PC-3 (cell line): ENCODE measurements at regions not wholly inside any gene's neighbourhood (a gene's known extent, or its start where the extent isn't known, plus 50 kb on each side); places are given as distances from the start of the nearest gene placed in this dataset.

Experiments
- ATAC-seq: fragments of 200-7000 bp; cut with Tn5 transposase; 2 replicates; pipeline ENCODE4 v1.9.1; 2020; ENCODE audit warnings: mild to moderate bottlenecking, moderate library complexity
- BruUV-seq: library from RNA; stranded (reverse); fragments of 400-500 nt; replicated peaks from 2 replicates; lab custom pipeline; 2021; lab: Mats Ljungman, UMichigan
- CTCF ChIA-PET: fragments of 300-600 bp; sonication (Branson Sonifier 250); formaldehyde crosslinking; loops from one replicate; lab custom pipeline; 2022; ENCODE audit warnings: antibody characterized with exemption; lab: Charles Lee
- POLR2A ChIA-PET: fragments of 300-600 bp; sonication (Branson Sonifier 250); formaldehyde crosslinking; loops from one replicate; lab custom pipeline; 2022; ENCODE audit warnings: antibody characterized with exemption; ENCODE audit not compliant: unreplicated experiment; lab: Charles Lee
- DNase-seq: peaks from one replicate; pipeline ENCODE4 v3.0.0-alpha.2; 2015
- H2AFZ ChIP-seq: fragments of 300-600 bp; sonication (generic); 2 replicates; pipeline ENCODE4 v1.6.0; 2016; ENCODE audit warnings: antibody characterized with exemption, low read length
- H3F3A ChIP-seq: fragments of 300-600 bp; sonication (generic); one replicate; pipeline ENCODE4 v1.6.0; 2017; ENCODE audit warnings: antibody characterized with exemption, low read length, control low read depth, mild to moderate bottlenecking; ENCODE audit not compliant: unreplicated experiment
- H3K27ac ChIP-seq: fragments of 300-600 bp; sonication (generic); 2 replicates; pipeline ENCODE4 v1.5.1; 2016; ENCODE audit warnings: mild to moderate bottlenecking, low read length
- H3K27me3 ChIP-seq: fragments of 300-600 bp; sonication (generic); 2 replicates; pipeline ENCODE4 v1.6.1; 2016; ENCODE audit warnings: low read length, mixed read lengths
- H3K36me3 ChIP-seq: fragments of 300-600 bp; sonication (generic); 2 replicates; pipeline ENCODE4 v1.6.1; 2016; ENCODE audit warnings: low read depth, mixed run types, low read length, mixed read lengths
- H3K4me1 ChIP-seq: fragments of 300-600 bp; sonication (generic); 2 replicates; pipeline ENCODE4 v1.5.1; 2016; ENCODE audit warnings: low read length; ENCODE audit not compliant: insufficient read depth
- H3K4me2 ChIP-seq: fragments of 300-600 bp; sonication (generic); 2 replicates; pipeline ENCODE4 v1.6.0; 2016; ENCODE audit warnings: low read length
- H3K4me3 ChIP-seq: fragments of 300-600 bp; sonication (generic); 2 replicates; pipeline ENCODE4 v1.5.1; 2016; ENCODE audit warnings: mild to moderate bottlenecking, low read length, mixed read lengths
- H3K79me2 ChIP-seq: fragments of 300-600 bp; sonication (generic); 2 replicates; pipeline ENCODE4 v1.6.1; 2017; ENCODE audit warnings: low read length, mixed read lengths
- H3K9ac ChIP-seq: fragments of 300-600 bp; sonication (generic); 2 replicates; pipeline ENCODE4 v1.6.0; 2016; ENCODE audit warnings: mild to moderate bottlenecking, low read length
- H3K9me2 ChIP-seq: fragments of 300-600 bp; sonication (generic); replicated peaks from 2 replicates; pipeline ENCODE4 v1.6.1; 2016; ENCODE audit warnings: mixed run types, low read length, mixed read lengths
- H3K9me3 ChIP-seq: fragments of 300-600 bp; sonication (generic); 2 replicates; pipeline ENCODE4 v1.6.1; 2016; ENCODE audit warnings: low read length, mixed read lengths
- H4K20me1 ChIP-seq: fragments of 300-600 bp; sonication (generic); 2 replicates; pipeline ENCODE4 v1.6.1; 2016; ENCODE audit warnings: low read length, mixed read lengths
- EZH2 ChIP-seq: fragments of 300-600 bp; sonication (generic); IDR thresholded peaks from one replicate; pipeline ENCODE4 v1.6.1; 2017; ENCODE audit warnings: antibody characterized with exemption, mild to moderate bottlenecking, low read length; ENCODE audit not compliant: unreplicated experiment
- EZH2phosphoT487 ChIP-seq: fragments of 300-600 bp; sonication (generic); IDR thresholded peaks from 2 replicates; pipeline ENCODE4 v1.6.1; 2018; ENCODE audit warnings: mild to moderate bottlenecking, antibody characterized with exemption, low read length, borderline replicate concordance
- intact Hi-C: fragments of 100-400 bp; cut with micrococcal nuclease; formaldehyde crosslinking; loops from 2 replicates; pipeline ENCODE4 v1.9.0; 2023
- TF ChIP-seq, protein P1 (sequence below): fragments of 300-600 bp; sonication (generic); conservative IDR thresholded peaks from 2 replicates; pipeline ENCODE4 v1.5.1; 2017; ENCODE audit warnings: antibody characterized with exemption, low read depth, mild to moderate bottlenecking, low read length

DNA sequence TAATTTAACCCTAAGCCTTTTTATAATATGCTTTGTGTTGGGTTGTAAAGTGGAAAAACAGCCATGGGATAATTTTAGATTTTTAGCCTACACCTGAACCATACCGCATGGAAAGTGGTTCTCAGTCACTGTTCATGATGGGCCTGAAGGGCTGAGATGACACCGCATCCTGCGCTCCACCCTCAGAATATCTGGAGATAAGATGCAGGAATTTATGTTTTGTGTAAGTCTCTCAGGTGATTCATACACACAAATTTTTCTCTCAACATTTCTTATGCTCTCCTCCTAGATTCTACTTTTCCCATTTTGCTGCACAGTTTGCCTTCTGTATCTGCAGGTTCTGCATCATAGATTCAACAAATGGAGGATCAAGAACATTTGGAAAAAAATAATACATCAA lies 191.3 kb upstream of the PHACTR1 start:
- CTCF ChIA-PET: no interaction called here
- no TSS peak for BruUV-seq
- no peak overlapping the region for H3K4me2 ChIP-seq

GRCh38 chr6:12527339-12527738 lies 189.2 kb upstream of the PHACTR1 start:
- ChIA-PET POLR2A (no interaction called here), CTCF (no interaction called here)
- intact Hi-C loops: no loop called here
- no TSS peak for BruUV-seq
- Histone ChIP-seq H3K79me2 (no peaks in the 10 kb centered on the region), H3K9me3 (no peaks in the 10 kb centered on the region), H3K4me2 (no peak overlapping the region), H3F3A (no peaks in the 10 kb centered on the region), H3K27me3 (no peaks in the 10 kb centered on the region), H3K9me2 (no peaks in the 10 kb centered on the region), H3K27ac (no peak overlapping the region), H3K9ac (no peak overlapping the region), H4K20me1 (no peaks in the 10 kb centered on the region), H3K36me3 (no peaks in the 10 kb centered on the region), H3K4me3 (no peak overlapping the region), H3K4me1 (no peaks in the 10 kb centered on the region), H2AFZ (no peak overlapping the region)
- TF ChIP-seq EZH2phosphoT487 (no peak), EZH2 (no peak)
- TF ChIP-seq, protein P1, sequence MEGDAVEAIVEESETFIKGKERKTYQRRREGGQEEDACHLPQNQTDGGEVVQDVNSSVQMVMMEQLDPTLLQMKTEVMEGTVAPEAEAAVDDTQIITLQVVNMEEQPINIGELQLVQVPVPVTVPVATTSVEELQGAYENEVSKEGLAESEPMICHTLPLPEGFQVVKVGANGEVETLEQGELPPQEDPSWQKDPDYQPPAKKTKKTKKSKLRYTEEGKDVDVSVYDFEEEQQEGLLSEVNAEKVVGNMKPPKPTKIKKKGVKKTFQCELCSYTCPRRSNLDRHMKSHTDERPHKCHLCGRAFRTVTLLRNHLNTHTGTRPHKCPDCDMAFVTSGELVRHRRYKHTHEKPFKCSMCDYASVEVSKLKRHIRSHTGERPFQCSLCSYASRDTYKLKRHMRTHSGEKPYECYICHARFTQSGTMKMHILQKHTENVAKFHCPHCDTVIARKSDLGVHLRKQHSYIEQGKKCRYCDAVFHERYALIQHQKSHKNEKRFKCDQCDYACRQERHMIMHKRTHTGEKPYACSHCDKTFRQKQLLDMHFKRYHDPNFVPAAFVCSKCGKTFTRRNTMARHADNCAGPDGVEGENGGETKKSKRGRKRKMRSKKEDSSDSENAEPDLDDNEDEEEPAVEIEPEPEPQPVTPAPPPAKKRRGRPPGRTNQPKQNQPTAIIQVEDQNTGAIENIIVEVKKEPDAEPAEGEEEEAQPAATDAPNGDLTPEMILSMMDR: no peak
- ATAC-seq: no peak
- DNase-seq: no peak

More for the DNA sequence above, 191.3 kb upstream of the PHACTR1 start:
- Histone ChIP-seq H3K27ac (no peak overlapping the region), H3K9ac (no peak overlapping the region), H3F3A (no peaks in the 10 kb centered on the region), H3K4me3 (no peak overlapping the region), H3K27me3 (no peaks in the 10 kb centered on the region), H2AFZ (no peak overlapping the region), H3K9me3 (no peaks in the 10 kb centered on the region), H3K79me2 (no peaks in the 10 kb centered on the region), H4K20me1 (no peaks in the 10 kb centered on the region), H3K36me3 (no peaks in the 10 kb centered on the region), H3K4me1 (no peaks in the 10 kb centered on the region), H3K9me2 (no peaks in the 10 kb centered on the region)
- no peak for DNase-seq
- no peak for ATAC-seq
- POLR2A ChIA-PET: no interaction called here
- TF ChIP-seq EZH2phosphoT487 (no peak), EZH2 (no peak)
- TF ChIP-seq, protein P1: no peak
- intact Hi-C loops: no loop called here

DNA sequence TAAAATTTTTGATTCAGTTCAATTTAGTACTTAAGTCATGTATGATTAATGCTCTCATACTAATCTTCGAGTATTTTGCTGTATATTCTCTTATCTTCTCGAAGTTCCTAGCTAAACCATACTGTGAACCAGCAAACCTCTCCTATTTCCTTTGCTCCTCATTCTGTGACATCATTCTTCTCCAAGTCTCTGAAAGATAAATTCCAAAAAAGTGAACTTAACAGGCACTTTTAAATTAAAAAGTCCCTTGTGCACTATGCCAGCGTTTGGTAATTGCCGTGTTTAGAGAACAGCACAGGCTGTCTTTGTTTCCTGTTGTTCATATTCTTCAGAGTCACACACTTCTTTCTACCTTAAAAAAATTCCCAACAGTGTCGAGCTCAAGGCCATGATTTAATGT lies 188.4 kb upstream of the PHACTR1 start:
- no peak overlapping the region for H3K27ac ChIP-seq

More for the DNA sequence above, 188.4 kb upstream of the PHACTR1 start:
- no TSS peak for BruUV-seq
- intact Hi-C loops: no loop called here
- Histone ChIP-seq H3K4me1 (no peaks in the 10 kb centered on the region), H3K27me3 (no peaks in the 10 kb centered on the region), H4K20me1 (no peaks in the 10 kb centered on the region), H3K9me3 (no peaks in the 10 kb centered on the region), H3F3A (no peaks in the 10 kb centered on the region), H3K9me2 (no peaks in the 10 kb centered on the region), H3K4me3 (no peak overlapping the region), H3K9ac (no peak overlapping the region), H3K36me3 (no peaks in the 10 kb centered on the region), H3K4me2 (no peak overlapping the region), H2AFZ (peak overlapping the region; percentile 37; the same call in 1 of the 2 replicates), H3K79me2 (no peaks in the 10 kb centered on the region)
- ChIA-PET POLR2A (no interaction called here), CTCF (interaction anchor here (0.5 kb wide), 1 partner anchor 26 kb away, joined by 3 read pairs; no protein-coding TSS in a partner anchor)
- ATAC-seq (no peak), DNase-seq (no peak)
- TF ChIP-seq EZH2phosphoT487: no peak
- TF ChIP-seq, protein P1: no peak
- no peak for TF ChIP-seq EZH2
